ENCODE measurements at regions not wholly inside any gene's neighbourhood (a gene's known extent, or its start where the extent isn't known, plus 50 kb on each side); places are given as distances from the start of the nearest gene placed in this dataset.

DNA sequence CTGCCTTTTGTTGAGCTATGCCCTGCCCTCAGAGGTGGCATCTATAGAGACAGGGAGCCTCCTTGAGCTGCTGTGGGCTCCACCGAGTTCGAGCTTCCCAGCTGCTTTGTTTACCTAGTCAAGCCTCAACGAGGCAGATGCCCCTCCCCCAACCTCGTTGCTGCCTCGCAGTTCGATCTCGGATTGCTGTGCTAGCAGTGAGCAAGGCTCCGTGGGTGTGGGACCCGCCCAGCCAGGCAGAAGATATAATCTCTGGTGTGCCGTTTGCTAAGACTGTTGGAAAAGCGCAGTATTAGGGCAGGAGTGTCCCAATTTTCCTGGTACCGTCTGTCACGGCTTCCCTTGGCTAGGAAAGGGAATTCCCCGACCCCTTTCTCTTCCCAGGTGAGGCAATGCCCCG lies 88.4 kb upstream of the CDK6 start:
- TF ChIP-seq EP300 (IDR thresholded peaks at IDR 0.05; ENCODE audit: low read depth) (no peak), POLR2AphosphoS5 (IDR thresholded peaks at IDR 0.05) (no peak), POLR2A (IDR thresholded peaks at IDR 0.05) (no peak)
- TF ChIP-seq, protein P1, sequence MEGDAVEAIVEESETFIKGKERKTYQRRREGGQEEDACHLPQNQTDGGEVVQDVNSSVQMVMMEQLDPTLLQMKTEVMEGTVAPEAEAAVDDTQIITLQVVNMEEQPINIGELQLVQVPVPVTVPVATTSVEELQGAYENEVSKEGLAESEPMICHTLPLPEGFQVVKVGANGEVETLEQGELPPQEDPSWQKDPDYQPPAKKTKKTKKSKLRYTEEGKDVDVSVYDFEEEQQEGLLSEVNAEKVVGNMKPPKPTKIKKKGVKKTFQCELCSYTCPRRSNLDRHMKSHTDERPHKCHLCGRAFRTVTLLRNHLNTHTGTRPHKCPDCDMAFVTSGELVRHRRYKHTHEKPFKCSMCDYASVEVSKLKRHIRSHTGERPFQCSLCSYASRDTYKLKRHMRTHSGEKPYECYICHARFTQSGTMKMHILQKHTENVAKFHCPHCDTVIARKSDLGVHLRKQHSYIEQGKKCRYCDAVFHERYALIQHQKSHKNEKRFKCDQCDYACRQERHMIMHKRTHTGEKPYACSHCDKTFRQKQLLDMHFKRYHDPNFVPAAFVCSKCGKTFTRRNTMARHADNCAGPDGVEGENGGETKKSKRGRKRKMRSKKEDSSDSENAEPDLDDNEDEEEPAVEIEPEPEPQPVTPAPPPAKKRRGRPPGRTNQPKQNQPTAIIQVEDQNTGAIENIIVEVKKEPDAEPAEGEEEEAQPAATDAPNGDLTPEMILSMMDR (IDR thresholded peaks at IDR 0.05) = no peak
